Gastrocnemius medialis (tissue), 4 donors: ENCODE measurements at regions not wholly inside any gene's neighbourhood (a gene's known extent, or its start where the extent isn't known, plus 50 kb on each side); places are given as distances from the start of the nearest gene placed in this dataset.

Source experiments
- ATAC-seq, 2 donors: fragments of 150-250 bp; one replicate each; pipeline ENCODE4 v1.9.1; 2016
- DNase-seq, 2 donors: peaks; one replicate each; pipeline ENCODE4 v3.0.0-alpha.2; 2019
- H3K27ac ChIP-seq, 4 donors: fragments of 200-600 bp; sonication (generic); 1 replicate in 1 of 4; 2 replicates in 3 of 4; pipeline ENCODE4 v1.5.1; 2016 to 2018; ENCODE audit warnings: mild to moderate bottlenecking in 2 of 4, moderate library complexity in 1 of 4
- H3K27me3 ChIP-seq, 3 donors: fragments of 200-600 bp; sonication (generic) in 2 of 3; 1 replicate in 1 of 3; 2 replicates in 2 of 3; pipeline versions ENCODE4 v1.5.1 to v1.6.0; 2016 to 2019; ENCODE audit warnings: mild to moderate bottlenecking in 1 of 3, moderate library complexity in 1 of 3
- H3K36me3 ChIP-seq, 2 donors: fragments of 200-600 bp; sonication (generic) in 1 of 2; one replicate each; pipeline ENCODE4 v1.5.1; 2017 to 2018
- H3K4me1 ChIP-seq, 2 donors: fragments of 200-600 bp; sonication (generic) in 1 of 2; one replicate each; pipeline ENCODE4 v1.5.1; 2016 to 2017; ENCODE audit warnings: mild to moderate bottlenecking in 2 of 2
- H3K4me3 ChIP-seq, 4 donors: fragments of 200-600 bp; sonication (generic) in 3 of 4; 1 replicate in 1 of 4; 2 replicates in 3 of 4; pipeline ENCODE4 v1.5.1; 2016 to 2019; ENCODE audit warnings: mild to moderate bottlenecking in 2 of 4
- H3K9me3 ChIP-seq, 3 donors: fragments of 200-600 bp; sonication (generic) in 2 of 3; 1 replicate in 1 of 3; 2 replicates in 2 of 3; pipeline ENCODE4 v1.5.1; 2016 to 2019
- POLR2A ChIP-seq, 2 donors: fragments of 450-650 bp; IDR thresholded peaks; one replicate each; pipeline ENCODE4 v1.6.1; 2017; ENCODE audit warnings: antibody characterized with exemption in 2 of 2, mild to moderate bottlenecking in 2 of 2, moderate library complexity in 2 of 2
- in situ Hi-C, 4 donors: fragments of 200-750 bp; cut with MboI; loops; one replicate each; pipeline versions ENCODE4 v1.15.0 to v1.8.0; 2017; ENCODE audit warnings: low sequenced_read_pairs in 4 of 4
- intact Hi-C: fragments of 100-400 bp; cut with DNase I; formaldehyde crosslinking; loops from one replicate; pipeline ENCODE4 v1.15.1; 2023; ENCODE audit warnings: low total_unique reads
- TF ChIP-seq, protein P1 (sequence below), 5 experiments: fragments of 450-650 bp in 3 of 5; fragments of 200-600 bp in 2 of 5; sonication (generic) in 2 of 5; IDR thresholded peaks in 4 of 5; conservative IDR thresholded peaks in 1 of 5; 1 replicate in 4 of 5; 2 replicates in 1 of 5; pipeline ENCODE4 v1.5.1; 2016 to 2019; ENCODE audit warnings: antibody characterized with exemption in 5 of 5, mild to moderate bottlenecking in 3 of 5, moderate library complexity in 3 of 5

DNA sequence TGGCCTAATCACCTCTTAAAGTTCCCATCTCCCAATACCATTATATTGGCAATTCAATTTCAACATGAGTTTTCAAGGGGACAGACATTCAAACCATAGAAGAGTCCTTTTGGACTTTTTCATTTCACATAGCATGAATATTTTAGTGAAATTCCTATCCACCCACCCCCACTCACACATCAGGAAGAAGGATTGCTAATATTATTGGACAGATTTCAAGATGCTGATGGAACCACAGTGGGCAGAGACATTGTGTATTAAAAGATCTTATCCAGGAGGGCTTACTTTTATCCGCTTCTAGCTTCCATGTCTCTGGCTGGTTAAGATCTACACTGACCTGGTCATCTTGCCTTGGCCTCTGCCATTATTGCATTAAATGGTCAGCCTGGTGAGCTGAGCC, 297.4 kb upstream of the ACVR2A start:
- Histone ChIP-seq H3K9me3 (no peaks in the 10 kb centered on the region), H3K4me3 (no peak overlapping the region), H3K36me3 (no peaks in the 10 kb centered on the region), H3K4me1 (no peaks in the 10 kb centered on the region), H3K27me3 (no peaks in the 10 kb centered on the region), H3K27ac (no peak overlapping the region)
- intact Hi-C loops (no loop called here), in situ Hi-C loops (loop anchor here in 1 of 4 donors (25.0 kb wide), 1 partner anchor 365 kb away; no protein-coding TSS in a partner anchor)
- no peak for DNase-seq
- no peak for ATAC-seq
- TF ChIP-seq, protein P1, sequence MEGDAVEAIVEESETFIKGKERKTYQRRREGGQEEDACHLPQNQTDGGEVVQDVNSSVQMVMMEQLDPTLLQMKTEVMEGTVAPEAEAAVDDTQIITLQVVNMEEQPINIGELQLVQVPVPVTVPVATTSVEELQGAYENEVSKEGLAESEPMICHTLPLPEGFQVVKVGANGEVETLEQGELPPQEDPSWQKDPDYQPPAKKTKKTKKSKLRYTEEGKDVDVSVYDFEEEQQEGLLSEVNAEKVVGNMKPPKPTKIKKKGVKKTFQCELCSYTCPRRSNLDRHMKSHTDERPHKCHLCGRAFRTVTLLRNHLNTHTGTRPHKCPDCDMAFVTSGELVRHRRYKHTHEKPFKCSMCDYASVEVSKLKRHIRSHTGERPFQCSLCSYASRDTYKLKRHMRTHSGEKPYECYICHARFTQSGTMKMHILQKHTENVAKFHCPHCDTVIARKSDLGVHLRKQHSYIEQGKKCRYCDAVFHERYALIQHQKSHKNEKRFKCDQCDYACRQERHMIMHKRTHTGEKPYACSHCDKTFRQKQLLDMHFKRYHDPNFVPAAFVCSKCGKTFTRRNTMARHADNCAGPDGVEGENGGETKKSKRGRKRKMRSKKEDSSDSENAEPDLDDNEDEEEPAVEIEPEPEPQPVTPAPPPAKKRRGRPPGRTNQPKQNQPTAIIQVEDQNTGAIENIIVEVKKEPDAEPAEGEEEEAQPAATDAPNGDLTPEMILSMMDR (IDR thresholded peaks at IDR 0.05 in 4 of 5, conservative IDR thresholded peaks at IDR 0.05 in 1 of 5), result no peak
- no peak for TF ChIP-seq POLR2A (IDR thresholded peaks at IDR 0.05)

DNA sequence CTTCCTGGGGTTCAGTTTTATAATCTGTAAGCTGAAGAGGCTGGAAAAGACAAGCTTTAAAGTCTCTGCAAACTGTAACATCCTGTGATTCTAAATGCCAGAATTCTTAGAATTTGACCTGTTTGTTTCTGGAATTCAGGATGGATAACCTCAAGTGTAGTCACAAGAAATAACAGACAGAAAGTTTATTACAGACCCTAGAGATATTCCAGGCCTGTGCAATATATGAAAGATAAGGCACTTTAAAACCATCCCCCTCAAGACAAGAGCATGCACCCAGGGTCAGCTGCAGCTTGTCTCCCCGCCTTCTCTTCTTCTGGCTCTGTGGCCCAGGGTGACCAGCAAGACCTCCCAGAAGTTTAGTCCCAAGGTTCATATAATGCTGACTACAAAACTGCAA, 298.7 kb upstream of the ACVR2A start:
- Histone ChIP-seq H3K27ac (no peak overlapping the region), H3K27me3 (no peaks in the 10 kb centered on the region), H3K4me3 (no peak overlapping the region), H3K4me1 (no peaks in the 10 kb centered on the region), H3K36me3 (no peaks in the 10 kb centered on the region), H3K9me3 (no peaks in the 10 kb centered on the region)
- ATAC-seq (no peak), DNase-seq (no peak)
- TF ChIP-seq, protein P1 (IDR thresholded peaks at IDR 0.05 in 4 of 5, conservative IDR thresholded peaks at IDR 0.05 in 1 of 5), result no peak
- TF ChIP-seq POLR2A (IDR thresholded peaks at IDR 0.05), result no peak
- intact Hi-C loops (no loop called here), in situ Hi-C loops (loop anchor here in 1 of 4 donors (25.0 kb wide), 1 partner anchor 366 kb away; no protein-coding TSS in a partner anchor)

DNA sequence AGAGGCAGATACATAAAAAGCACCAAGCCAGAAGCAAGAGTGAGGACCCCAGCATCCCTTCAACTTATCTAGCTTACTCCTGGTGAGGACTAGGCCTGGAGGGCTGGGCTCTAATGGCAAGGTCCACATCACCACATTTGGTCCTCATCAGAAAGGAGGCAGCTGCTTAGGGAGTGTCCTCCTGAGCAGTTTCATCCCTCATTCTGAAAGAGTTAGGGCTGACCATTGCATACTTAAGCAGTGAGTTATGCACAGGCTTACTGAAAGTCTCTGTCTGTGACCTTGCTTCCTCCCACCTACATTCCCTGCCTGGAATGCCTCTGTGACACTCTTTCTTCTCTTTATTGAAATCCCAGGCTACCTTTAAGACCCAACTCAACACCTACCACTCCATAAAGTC, 301.8 kb upstream of the ACVR2A start:
- intact Hi-C loops, result no loop called here
- TF ChIP-seq POLR2A (IDR thresholded peaks at IDR 0.05), result no peak
- no peaks in the 10 kb centered on the region for H3K36me3 ChIP-seq
- no peak overlapping the region for H3K27ac ChIP-seq
- in situ Hi-C loops, result loop anchor here in 1 of 4 donors (25.0 kb wide), 1 partner anchor 369 kb away; no protein-coding TSS in a partner anchor
- peaks cover 0 to 5% of the 10 kb centered on the region in 2 donors for H3K4me1 ChIP-seq
- H3K4me3 ChIP-seq, result no peak overlapping the region
- ATAC-seq (no peak), DNase-seq (no peak)
- H3K9me3 ChIP-seq, result no peaks in the 10 kb centered on the region
- no peaks in the 10 kb centered on the region for H3K27me3 ChIP-seq

DNA sequence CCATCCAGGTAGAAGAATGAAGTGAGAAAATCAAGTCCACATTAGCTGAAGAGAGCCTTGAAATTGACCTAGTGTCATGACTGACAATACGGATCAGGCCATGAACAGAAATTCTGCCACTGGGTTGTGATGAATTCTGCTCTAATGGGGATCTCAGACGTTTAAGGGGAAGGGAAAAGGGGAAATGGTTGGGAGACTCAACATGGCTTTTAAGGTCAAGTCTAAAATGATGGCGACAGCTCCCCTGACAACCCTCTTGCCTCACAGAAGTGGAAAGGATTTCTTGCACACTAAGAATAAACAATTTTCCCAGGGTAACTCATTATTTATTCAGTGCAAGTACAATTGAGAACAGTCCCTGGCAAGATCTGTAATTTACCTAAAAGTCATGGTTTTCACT, 302.5 kb upstream of the ACVR2A start:
- Histone ChIP-seq H3K9me3 (no peaks in the 10 kb centered on the region), H3K4me3 (no peak overlapping the region), H3K27me3 (no peaks in the 10 kb centered on the region), H3K27ac (no peak overlapping the region), H3K4me1 (peaks cover 0 to 5% of the 10 kb centered on the region in 2 donors), H3K36me3 (no peaks in the 10 kb centered on the region)
- ATAC-seq, result no peak
- intact Hi-C loops, result no loop called here
- no peak for DNase-seq
- in situ Hi-C loops, result loop anchor here in 1 of 4 donors (25.0 kb wide), 1 partner anchor 370 kb away; no protein-coding TSS in a partner anchor
- TF ChIP-seq, protein P1 (IDR thresholded peaks at IDR 0.05 in 4 of 5, conservative IDR thresholded peaks at IDR 0.05 in 1 of 5), result no peak
- no peak for TF ChIP-seq POLR2A (IDR thresholded peaks at IDR 0.05)

DNA sequence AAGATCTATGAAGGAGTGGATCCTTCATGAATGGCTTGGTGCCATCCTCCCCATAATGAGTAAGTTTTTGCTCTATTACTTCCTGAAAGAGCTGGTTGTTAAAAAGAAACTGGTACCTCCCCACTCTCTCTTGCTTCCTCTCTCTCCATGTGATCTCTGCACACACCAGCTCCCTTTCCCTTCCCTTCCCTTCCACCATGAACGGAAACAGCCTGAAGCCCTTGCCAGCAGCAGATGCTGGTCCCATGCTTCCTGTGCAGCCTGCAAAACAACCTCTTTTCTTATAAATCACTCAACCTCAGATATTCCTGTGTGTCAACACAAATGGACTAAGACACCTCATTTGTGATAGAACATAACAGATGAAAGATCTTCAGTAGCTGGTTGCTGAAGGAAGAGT, 303.5 kb upstream of the ACVR2A start:
- Histone ChIP-seq H3K4me3 (no peak overlapping the region), H3K4me1 (peaks cover 0 to 5% of the 10 kb centered on the region in 2 donors), H3K27me3 (no peaks in the 10 kb centered on the region), H3K36me3 (no peaks in the 10 kb centered on the region), H3K27ac (no peak overlapping the region), H3K9me3 (no peaks in the 10 kb centered on the region)
- no peak for DNase-seq
- TF ChIP-seq, protein P1 (IDR thresholded peaks at IDR 0.05 in 4 of 5, conservative IDR thresholded peaks at IDR 0.05 in 1 of 5), result no peak
- no peak for TF ChIP-seq POLR2A (IDR thresholded peaks at IDR 0.05)
- no peak for ATAC-seq
- in situ Hi-C loops (loop anchor here in 1 of 4 donors (25.0 kb wide), 1 partner anchor 371 kb away; no protein-coding TSS in a partner anchor), intact Hi-C loops (no loop called here)
